GM19351 (cell line): ENCODE measurements at regions not wholly inside any gene's neighbourhood (a gene's known extent, or its start where the extent isn't known, plus 50 kb on each side); places are given as distances from the start of the nearest gene placed in this dataset.

Experiments used
- ATAC-seq: cut with Tn5 transposase; IDR thresholded peaks from one replicate; pipeline ENCODE4 v1.9.1; 2021; ENCODE audit warnings: mild to moderate bottlenecking, moderate library complexity; ENCODE audit not compliant: unreplicated experiment

DNA sequence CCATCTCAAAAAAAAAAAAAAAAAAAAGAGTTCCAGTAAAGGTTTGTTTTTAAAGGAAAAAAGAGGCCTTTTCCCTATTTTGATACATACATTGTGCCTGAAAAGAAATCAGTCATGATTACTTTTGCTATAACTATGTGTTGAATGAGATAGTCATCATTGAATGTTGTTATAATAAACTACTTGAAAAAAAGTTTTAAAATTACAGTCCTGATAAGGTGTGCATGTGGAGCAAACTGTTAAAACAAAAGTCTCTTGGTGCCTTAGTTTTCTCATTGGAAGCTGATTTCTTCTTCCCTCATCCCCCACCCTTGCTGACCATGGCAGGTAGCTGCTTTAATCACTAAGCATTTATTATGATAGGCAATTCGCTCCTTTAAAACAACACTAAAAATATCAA, 172.3 kb upstream of the TBCA start:
- no peak for ATAC-seq

DNA sequence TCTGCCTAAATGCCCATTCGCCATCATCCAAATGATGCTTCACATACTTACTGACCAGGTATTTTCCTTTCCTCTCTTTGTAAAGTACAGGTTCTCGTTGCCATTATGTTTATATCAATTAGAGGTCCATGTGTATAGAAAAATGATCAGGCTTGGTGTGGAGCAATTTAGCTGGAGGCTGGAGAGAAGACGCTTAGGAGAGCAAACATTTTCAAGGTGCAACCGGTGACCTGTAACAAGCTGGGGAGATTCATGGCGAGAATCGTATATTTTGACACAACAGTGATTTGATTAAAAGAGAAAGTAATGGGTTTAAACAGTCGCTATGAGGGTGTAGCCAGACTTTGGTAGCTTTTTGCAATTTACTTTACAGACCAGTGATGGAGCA, 170.9 kb upstream of the TBCA start:
- ATAC-seq: no peak

DNA sequence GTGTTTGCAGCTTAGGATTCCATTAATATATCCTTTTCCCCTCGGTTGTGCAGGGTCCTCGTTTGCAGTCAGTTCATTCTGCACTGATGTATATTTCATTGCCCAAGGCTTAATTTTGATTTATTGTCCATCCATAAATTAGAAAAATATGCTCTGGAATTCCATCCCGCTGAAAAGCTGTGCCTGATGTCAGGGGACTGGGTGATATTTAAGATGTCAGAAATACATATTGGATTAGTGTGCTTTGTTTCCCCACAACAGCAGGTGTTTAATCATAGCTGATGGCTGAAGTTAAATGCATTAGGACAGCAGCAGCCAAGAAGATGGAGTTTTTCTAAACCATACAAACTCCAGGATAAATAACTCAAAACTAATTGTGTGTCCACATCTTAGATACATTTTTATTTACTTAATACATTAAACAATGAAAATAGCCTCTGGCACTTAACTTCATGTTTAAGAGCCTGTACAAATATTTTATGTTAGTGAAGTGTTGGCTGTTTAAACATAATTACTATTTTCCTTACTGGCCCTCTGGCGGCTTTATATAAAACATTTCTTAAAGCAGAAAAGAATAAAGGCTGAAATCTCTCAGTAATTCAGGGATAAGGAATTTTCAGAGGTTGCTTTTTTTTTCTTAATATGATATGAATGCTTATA, 170.4 kb upstream of the TBCA start:
- no peak for ATAC-seq

DNA sequence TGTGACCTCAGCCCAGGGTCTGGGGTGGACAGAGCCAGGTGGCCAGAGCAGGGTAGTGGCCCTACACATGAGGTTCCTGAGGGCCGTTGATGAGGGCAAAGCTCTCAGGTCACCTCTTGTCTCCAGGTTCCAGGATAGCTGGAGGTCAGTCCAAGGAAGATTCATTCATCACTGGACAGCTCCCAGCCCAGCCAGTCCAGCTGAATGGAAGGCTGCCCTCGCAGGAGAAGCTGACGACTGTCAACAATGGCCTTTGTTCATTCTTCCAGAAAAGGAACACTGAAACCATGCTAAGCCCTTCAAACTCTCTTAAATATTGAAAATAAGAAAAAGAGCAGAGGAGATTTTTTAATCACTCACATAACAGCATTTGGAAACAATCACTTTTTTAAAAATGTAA, 169.7 kb upstream of the TBCA start:
- ATAC-seq: no peak

DNA sequence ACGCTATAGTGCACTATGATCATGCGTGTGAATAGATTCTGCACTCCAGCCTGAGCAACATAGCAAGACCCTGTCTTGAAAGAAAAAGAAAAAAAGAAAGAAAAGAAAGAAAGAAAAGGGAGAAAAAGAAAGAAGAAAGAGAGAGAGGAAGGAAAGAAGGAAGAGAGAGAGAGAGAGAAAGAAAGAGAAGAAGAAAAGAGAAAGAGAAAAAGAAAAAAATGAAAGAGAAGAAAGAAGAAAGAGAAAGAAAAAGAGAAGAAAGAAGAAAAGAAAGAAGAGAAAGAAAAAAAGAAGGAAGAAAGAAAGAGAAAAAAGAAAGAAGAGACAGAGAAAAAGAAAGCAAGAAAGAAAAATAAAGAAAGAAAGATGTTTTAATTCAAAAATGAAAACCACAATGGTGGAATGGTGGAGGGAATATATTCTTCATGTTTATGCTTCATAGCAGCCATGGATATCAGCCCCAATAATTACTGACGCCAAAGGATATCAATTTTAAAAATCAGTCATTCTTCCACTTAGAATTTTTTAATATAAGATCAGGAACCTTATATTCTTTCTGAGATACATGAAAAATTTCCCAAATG, 168.7 kb upstream of the TBCA start:
- ATAC-seq: no peak

DNA sequence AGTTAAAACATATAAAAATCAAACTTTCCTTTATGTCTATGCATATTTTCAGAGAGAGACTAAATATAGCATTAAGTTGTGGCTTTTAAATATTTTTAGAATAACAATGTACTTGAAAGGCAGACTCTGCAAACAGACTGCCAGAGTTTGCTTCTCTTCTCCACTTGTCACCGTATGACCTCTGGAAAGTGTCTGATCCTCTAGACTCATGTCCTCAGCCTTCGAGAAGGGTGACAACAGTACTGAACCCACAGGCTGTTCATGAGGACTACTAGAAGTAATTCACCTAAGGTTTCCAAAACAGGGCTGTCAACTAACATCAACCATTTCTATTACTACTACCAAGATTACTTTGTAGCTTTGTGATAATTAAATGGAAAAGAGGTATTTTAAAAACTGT, 167.7 kb upstream of the TBCA start:
- no peak for ATAC-seq

DNA sequence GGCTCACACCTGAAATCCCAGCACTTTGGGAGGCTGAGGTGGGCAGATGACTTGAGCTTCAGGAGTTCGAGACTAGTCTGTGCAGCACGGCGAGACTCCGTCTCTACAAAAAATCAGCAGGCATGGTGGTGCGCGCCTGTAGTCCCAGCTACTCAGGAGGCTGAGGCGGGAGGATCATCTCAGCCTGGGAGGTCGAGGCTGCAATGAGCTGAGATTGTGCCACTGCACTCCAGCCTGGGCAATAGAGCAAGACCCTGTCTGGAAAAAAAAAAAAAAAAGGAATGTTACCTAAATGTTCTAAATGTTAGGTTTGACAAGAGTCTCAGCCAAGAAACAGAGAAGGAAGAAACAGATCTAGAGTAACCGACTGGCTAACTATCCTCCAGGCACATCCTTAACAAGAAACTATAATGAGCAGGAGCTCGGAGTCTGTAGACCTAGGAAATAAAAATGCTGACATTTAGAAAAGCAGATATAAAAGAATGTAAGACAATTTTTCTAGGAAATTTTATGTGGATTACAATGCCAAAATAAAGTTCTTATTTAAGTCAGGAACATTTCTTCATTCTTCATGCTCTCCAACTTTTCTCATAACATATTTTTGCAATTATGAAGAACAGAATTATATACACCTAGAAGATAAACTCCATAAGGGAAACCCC, 166.6 kb upstream of the TBCA start:
- ATAC-seq: no peak

DNA sequence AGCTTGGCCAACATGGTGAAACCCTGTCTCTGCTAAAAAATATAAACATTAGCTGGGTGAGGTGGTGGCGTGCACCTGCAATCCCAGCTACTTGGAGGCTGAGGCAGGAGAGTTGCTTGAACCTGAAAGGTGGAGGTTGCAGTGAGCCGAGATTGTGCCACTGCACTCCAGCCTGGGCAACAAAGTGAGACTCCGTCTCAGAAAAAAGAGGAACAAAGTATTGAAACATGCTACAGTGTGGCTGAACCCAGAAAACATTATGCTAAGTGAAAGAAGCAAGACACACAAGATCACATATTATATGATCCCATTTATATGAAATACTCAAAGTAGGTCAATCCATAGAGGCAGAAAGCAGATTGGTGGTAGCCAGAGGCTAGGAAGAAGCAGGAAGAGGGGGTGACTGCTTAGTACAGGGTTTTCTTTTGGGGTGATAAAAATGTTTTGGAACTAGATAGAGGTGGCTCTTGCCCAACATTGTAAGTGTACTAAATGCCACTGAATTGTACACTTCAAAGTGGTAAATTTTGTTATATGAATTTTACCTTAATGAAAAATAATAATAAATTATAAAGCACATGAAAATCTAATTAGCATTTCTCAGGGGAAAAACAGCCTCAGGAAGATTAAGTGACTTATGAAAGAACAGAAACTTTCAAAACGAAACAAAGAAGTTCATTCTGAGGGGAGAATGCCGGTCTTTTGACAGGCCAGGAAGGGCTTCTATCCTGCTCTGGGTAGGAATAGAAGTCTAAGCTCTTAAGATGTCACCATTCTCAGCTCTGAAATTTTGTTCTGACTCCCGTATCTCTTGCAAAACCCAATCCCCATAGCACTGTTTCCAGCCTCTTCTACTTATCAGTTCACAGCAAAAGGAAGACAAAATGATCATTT, 161.1 kb upstream of the TBCA start:
- ATAC-seq: peak; percentile 82

DNA sequence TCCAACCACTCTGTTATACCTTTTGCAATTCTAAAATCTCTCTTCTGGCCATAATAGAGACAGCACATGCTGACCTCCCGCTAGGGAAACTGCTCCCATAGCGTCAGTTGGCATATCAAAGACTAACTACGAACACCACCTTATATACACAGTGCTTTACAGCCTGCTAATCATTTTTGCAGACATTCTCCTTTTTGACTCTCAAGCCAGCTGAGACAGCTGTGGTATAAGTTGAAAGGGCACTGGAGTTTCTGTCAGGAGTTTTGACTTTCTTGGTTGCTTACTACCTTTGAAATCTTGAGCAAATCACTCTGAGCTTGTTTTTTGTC, 160.2 kb upstream of the TBCA start:
- no peak for ATAC-seq

DNA sequence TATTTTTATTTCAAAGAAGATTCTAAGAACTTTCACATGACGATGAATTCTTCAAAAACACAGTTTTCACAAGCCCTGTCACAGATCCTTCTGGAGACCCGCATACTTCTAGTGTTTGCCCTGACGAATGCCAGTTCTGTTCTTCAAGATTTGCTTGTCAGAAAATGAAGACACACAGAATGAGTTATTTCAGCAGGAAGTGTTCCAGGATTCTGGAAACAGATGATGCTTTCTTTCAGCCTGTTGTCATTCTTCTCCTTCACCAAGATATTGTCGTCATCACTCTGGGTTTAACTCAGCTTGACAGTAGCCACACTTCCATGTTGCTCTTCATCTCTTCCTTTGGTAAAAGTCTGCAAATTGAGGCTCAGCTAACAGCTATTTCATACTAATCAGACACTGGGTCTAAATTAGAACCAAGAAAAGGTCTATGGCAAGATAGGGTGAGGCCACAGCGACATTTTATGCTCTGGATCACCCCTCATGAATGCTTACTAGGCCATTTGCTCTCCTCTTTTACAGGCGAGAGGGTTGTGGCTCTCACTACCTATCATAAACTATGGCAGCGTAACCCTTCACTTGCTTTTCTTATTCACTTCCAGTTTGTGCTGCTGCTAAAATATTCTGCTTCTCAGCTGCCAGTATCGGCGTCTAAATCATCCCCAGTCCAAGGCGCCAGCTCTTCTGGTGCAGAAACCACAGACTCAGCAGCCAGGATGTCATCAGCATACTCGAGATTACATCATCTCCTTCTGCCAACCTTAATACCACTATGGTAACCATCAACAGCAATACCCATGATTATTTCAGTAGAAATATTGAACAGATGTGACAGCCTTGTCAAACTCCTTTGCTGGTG, 159.6 kb upstream of the TBCA start:
- ATAC-seq: peak; percentile 52

DNA sequence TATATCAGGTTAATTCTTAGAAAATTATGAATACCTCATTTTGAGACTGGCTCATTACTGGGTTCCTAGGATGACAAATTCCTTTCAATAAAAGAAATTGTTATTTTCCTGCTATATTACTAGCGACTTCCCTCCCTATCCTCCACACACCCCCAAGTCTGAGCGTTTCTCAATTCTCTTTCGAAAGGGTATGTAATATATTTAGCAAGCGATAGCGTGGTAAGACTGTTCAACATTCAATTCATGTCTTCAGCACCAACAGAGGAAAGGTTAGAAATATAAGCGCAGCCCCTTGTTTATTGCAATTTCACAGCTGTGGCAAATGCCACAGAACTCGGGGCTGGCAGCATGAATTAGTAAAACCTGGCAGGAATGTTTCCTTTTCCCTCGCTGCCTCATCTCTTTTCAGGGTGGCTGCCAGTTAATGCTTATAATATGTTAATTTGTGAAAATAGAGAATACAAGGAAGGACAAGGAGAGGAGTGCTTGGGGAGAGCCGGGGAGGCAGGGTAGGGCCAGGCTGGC, 152.7 kb upstream of the TBCA start:
- no peak for ATAC-seq

DNA sequence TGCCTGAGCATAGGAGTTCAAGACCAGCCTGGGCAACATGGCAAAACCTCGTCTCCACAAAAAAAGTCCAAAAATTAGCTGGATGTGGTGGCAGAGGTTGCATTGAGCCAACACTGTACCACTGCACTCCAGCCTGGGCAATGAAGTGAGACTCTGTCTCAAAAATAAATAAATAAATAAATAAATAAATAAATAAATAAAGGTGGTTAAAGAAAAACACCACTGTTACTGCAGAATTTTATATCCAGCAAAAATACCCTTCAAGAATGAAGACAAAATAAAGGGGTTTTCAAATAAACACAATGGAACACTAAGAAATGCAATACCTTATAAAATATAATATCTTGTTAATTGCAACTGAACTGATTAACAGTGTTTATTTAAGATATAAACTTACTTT, 150.2 kb upstream of the TBCA start:
- ATAC-seq: no peak

DNA sequence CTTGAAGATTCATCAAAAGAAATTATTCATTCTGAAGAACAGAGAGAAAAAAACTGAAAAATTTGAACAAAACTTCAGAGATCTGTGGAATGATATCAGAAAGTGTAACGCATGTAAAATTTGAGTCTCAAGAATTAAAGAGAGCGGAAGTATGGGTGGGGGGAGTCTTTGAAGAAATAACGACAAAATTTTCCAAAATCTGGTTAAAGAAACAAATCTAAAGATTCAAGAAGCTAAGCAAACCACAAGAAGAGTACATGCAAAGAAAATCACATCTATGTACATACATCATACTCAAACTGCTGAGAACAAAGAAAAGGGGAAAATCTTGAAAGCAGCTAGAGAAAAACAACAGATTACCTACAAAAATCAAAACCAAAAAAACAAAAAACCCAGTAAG, 149.4 kb upstream of the TBCA start:
- ATAC-seq: no peak

DNA sequence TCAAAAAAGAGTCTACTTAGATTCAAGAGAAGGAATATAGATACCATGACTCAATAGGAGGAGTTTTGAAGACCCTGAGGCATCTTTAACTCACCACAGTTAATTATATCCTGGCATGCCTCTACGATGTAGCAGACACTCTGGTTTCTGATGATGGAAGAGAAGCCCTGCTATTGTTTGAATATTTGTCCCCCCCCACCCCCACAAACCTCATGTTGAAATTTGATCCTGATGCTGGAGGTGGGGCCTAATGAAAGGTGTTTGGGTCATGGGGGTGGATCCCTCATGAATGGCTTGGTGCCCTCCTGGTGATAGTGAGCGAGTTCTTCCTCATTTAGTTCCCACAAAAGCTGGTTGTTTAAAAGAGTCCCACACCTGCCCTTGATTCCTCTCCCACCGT, 147.9 kb upstream of the TBCA start:
- ATAC-seq: no peak

DNA sequence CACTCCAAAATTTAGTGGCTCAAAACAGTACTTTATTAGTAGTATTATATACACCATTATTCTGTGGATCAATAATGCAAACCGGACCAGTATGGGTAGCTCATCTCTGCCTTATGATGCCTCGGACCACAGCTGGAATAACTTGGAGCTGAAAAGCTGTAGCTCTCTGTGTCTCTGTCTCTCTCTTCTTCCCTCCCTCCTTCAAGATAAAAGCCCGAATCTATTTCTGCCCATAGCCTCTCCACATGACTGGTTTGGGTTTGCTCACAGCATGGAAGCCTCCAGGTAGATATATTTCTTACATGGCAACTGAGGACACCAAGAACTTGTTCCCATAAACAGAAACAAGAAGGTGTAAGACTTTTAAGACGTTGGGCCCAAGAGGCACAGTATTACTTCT, 147.5 kb upstream of the TBCA start:
- no peak for ATAC-seq

DNA sequence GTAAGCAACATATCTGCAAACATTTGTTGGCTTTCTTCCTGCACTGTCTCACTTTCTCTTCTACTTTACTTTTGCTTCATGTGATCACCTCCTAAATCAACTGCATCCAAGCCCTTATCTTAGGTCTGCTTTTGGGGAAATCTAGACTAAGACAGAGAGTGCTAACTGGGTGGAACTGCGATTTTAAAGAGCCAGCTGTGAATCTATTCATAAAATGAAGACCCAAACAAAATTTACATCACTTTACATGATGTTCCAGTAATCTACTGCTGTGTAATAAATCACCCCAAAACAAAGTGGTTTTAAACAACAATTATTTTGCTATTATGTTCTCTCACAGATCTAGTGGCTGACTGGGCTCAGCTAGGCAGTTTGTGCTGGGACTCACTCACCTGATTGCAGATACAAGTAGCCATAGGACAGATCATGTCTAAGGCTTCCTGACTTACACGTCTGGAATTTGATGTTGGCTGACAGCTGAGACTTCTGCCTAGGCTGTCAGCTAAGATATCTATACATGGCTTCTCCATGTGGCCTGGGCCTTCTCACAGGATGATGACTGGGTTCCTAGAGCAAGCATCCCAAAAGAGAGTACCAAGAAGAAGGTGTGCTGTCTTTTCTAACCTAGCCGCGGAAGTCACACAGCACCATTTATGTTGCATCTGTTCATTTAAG, 145.1 kb upstream of the TBCA start:
- ATAC-seq: no peak

DNA sequence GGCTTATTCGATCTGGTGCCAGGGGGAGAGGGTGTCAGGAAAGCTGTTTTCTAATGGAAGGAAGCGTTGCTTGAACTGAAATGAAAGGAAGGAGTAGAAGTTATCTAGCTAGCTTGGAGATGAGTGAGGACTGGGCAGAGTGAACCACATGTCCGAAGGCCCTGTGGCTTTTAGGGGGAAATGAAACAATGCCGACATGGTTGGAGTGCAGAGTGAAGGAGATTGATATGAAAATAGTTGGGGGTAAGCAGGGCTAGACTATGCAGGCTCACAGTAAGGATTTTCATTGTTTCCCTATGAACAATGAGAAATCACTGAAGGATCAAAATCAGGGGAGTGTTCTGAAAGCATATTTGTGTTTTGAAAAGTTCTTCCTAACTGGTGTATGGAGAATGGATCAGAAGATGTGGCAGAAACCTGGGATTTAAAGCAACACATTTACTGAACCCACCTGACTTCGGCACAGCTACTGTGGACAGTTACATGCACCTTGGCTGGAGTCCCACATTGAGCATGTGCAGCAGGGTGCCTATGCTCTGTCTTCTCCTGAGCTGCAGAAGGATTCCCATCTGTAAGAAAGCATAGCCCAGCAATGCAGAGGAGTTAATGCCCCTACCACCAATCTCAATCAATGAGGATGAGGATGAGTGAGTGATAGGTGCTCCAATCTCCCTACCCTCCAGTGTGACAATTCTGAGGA, 144.4 kb upstream of the TBCA start:
- ATAC-seq: no peak

DNA sequence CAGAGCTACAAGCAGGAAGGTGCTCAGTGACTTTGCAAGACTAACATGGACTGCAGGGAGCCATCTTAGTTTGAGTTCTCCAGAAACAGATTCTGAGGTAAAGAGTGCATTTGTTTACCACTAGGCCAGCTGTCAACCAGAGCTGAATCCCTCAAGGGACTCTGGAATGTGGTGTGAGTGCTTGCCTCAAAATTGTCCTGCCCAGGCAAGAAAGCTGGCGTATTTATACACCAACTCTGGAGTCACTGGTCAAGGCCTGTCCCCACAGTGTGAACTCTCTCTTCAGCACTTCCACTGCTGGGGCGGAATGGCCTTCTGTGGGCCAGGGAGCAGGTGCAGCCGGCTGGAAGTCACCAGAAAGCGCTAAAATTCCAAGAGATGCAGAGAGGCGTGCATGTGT, 139.2 kb upstream of the TBCA start:
- no peak for ATAC-seq

DNA sequence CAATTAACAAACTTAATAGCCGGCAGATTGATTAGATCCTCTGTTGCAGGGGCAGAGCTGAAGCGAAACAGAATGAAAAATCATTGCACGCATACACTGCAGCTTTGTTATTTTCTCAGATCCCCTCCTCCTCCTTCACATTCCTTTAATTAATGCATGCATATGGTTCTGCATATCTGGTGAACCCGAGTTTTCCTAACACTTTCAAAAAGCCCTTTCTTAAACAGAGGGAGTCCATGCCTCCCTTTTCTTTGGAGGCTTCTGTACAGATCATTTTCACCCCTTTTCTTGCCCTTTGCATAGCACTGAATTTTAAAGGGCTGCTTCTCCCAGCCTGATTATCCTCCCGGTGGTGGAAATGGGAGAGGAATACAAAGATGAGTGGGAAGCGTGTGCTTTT, 136.6 kb upstream of the TBCA start:
- no peak for ATAC-seq
